Transverse colon (tissue), 3 donors: ENCODE measurements at regions not wholly inside any gene's neighbourhood (a gene's known extent, or its start where the extent isn't known, plus 50 kb on each side); places are given as distances from the start of the nearest gene placed in this dataset.

Source experiments
- EP300 ChIP-seq: sonication (generic); formaldehyde crosslinking; IDR thresholded peaks from one replicate; pipeline ENCODE4 v1.6.1; 2017; ENCODE audit warnings: antibody characterized with exemption, low read depth
- POLR2A ChIP-seq: fragments of 450-650 bp; IDR thresholded peaks from one replicate; pipeline ENCODE4 v1.6.1; 2016; ENCODE audit warnings: antibody characterized with exemption, mild to moderate bottlenecking, moderate library complexity
- TF ChIP-seq, protein P1 (sequence below), 5 experiments: fragments of 200-600 bp in 3 of 5; fragments of 450-650 bp in 2 of 5; sonication (generic) in 3 of 5; IDR thresholded peaks; 1 replicate in 2 of 5; 2 replicates in 3 of 5; pipeline ENCODE4 v1.5.1; 2016 to 2017; ENCODE audit warnings: antibody characterized with exemption in 5 of 5, inconsistent platforms in 3 of 5, mild to moderate bottlenecking in 2 of 5, moderate library complexity in 1 of 5

DNA sequence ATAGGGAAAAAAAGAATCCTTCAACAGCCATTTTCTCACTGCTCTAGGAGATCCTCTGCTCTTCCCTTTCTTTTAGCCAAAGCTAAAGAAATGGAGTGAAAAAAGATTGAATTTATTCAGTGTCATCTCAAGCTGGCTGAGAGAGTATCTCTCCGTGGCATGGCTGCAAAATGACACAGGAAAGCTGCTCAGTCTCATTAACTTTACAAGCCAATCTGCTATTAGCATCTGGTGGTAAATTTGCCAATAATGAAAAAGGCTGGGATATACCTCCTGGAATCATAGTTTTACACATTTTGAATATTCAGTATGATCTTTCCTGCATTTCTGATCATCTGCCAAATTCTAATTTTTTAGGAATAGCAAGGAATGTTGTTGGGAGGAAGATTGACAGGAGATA lies 176.8 kb upstream of the CHRM3 start:
- TF ChIP-seq, protein P1, sequence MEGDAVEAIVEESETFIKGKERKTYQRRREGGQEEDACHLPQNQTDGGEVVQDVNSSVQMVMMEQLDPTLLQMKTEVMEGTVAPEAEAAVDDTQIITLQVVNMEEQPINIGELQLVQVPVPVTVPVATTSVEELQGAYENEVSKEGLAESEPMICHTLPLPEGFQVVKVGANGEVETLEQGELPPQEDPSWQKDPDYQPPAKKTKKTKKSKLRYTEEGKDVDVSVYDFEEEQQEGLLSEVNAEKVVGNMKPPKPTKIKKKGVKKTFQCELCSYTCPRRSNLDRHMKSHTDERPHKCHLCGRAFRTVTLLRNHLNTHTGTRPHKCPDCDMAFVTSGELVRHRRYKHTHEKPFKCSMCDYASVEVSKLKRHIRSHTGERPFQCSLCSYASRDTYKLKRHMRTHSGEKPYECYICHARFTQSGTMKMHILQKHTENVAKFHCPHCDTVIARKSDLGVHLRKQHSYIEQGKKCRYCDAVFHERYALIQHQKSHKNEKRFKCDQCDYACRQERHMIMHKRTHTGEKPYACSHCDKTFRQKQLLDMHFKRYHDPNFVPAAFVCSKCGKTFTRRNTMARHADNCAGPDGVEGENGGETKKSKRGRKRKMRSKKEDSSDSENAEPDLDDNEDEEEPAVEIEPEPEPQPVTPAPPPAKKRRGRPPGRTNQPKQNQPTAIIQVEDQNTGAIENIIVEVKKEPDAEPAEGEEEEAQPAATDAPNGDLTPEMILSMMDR (IDR thresholded peaks at IDR 0.05), result no peak
- no peak for TF ChIP-seq POLR2A
- no peak for TF ChIP-seq EP300
